Endothelial cell of umbilical vein (primary cell): ENCODE measurements at regions not wholly inside any gene's neighbourhood (a gene's known extent, or its start where the extent isn't known, plus 50 kb on each side); places are given as distances from the start of the nearest gene placed in this dataset.

Experiments
- BruUV-seq: library from RNA; stranded (reverse); fragments of 400-500 nt; replicated peaks from 2 replicates; lab custom pipeline; 2021; lab: Mats Ljungman, UMichigan
- CTCF ChIA-PET: fragments of 300-600, 350-600 bp; sonication (Branson Sonifier 250); formaldehyde crosslinking; loops from one replicate; lab custom pipeline; 2021; ENCODE audit warnings: antibody characterized with exemption, inconsistent platforms; lab: Charles Lee
- POLR2A ChIA-PET: fragments of 300-600, 350-600 bp; sonication (Branson Sonifier 250); formaldehyde crosslinking; loops from one replicate; lab custom pipeline; 2021; ENCODE audit warnings: antibody characterized with exemption, inconsistent platforms; lab: Charles Lee
- DNase-seq: peaks from one replicate; pipeline ENCODE4 v3.0.0-alpha.2; 2011; ENCODE audit warnings: low read depth, low spot score
- FAIRE-seq: peaks from 2 replicates; lab custom pipeline; 2011; peaks lifted over from hg19 to GRCh38; lab: Jason Lieb, UNC
- H2AFZ ChIP-seq: 2 replicates; pipeline ENCODE4 v1.6.0; 2012; ENCODE audit warnings: low read depth, low read length, control low read depth, inconsistent platforms
- H3K27ac ChIP-seq: 2 replicates; pipeline ENCODE4 v1.5.1; 2011; ENCODE audit warnings: low read depth, mild to moderate bottlenecking, control low read depth, low read length, moderate library complexity; ENCODE audit not compliant: insufficient read depth
- H3K27me3 ChIP-seq, 2 experiments: 2 replicates each; pipeline versions ENCODE4 v1.6.0 to v1.6.1; 2011; ENCODE audit warnings: low read length in 2 of 2, mixed read lengths in 1 of 2; ENCODE audit not compliant: control insufficient read depth in 2 of 2, insufficient read depth in 2 of 2
- H3K36me3 ChIP-seq, 2 experiments: 2 replicates in 1 of 2; 3 replicates in 1 of 2; pipeline ENCODE4 v1.5.1; 2011; ENCODE audit warnings: low read length in 2 of 2, mild to moderate bottlenecking in 1 of 2, moderate library complexity in 1 of 2; ENCODE audit not compliant: control insufficient read depth in 2 of 2, insufficient read depth in 2 of 2; ENCODE audit errors: extremely low read depth in 1 of 2
- H3K4me1 ChIP-seq: 3 replicates; pipeline ENCODE4 v1.5.1; 2011; ENCODE audit warnings: mild to moderate bottlenecking, low read length; ENCODE audit not compliant: control insufficient read depth, insufficient read depth; ENCODE audit errors: extremely low read depth
- H3K4me2 ChIP-seq: 2 replicates; pipeline ENCODE4 v1.6.1; 2011; ENCODE audit warnings: low read length, control low read depth, mixed read lengths; ENCODE audit not compliant: insufficient read depth
- H3K4me3 ChIP-seq, 3 experiments: fragments of 200-600 bp in 1 of 3; sonication (generic), shearing (Covaris generic) in 1 of 3; replicated peaks in 1 of 3; 2 replicates each; pipeline ENCODE4 v1.5.1; 2011 to 2016; ENCODE audit warnings: control low read depth in 3 of 3, low read length in 3 of 3, mild to moderate bottlenecking in 2 of 3, inconsistent platforms in 1 of 3, low read depth in 1 of 3, moderate library complexity in 1 of 3; ENCODE audit not compliant: insufficient read depth in 1 of 3
- H3K79me2 ChIP-seq: 2 replicates; pipeline ENCODE4 v1.6.0; 2012; ENCODE audit warnings: low read length, inconsistent platforms; ENCODE audit not compliant: control insufficient read depth, insufficient read depth
- H3K9ac ChIP-seq: replicated peaks from 2 replicates; pipeline ENCODE3; 2011; ENCODE audit warnings: low read length, control low read depth; ENCODE audit not compliant: insufficient read depth; ENCODE audit errors: extremely low read depth
- H3K9me1 ChIP-seq: replicated peaks from 3 replicates; pipeline ENCODE4 v1.6.0; 2011; ENCODE audit warnings: mild to moderate bottlenecking, low read length; ENCODE audit not compliant: control insufficient read depth, insufficient read depth; ENCODE audit errors: extremely low read depth
- H3K9me3 ChIP-seq: replicated peaks from 2 replicates; pipeline ENCODE4 v1.5.1; 2012; ENCODE audit warnings: low read length, inconsistent platforms; ENCODE audit not compliant: control insufficient read depth, insufficient read depth
- H4K20me1 ChIP-seq: replicated peaks from 2 replicates; pipeline ENCODE3; 2011; ENCODE audit warnings: mild to moderate bottlenecking, low read length; ENCODE audit not compliant: control insufficient read depth, insufficient read depth; ENCODE audit errors: extremely low read depth
- CTCF ChIP-seq, 2 donors: IDR thresholded peaks; 1 replicate in 1 of 2; 2 replicates in 1 of 2; pipeline ENCODE4 v1.5.1; 2011; ENCODE audit warnings: low read length in 2 of 2, mild to moderate bottlenecking in 2 of 2, moderate library complexity in 2 of 2, control low read depth in 1 of 2, inconsistent platforms in 1 of 2, low read depth in 1 of 2; ENCODE audit not compliant: insufficient read depth in 1 of 2; ENCODE audit errors: extremely low read depth in 1 of 2
- EZH2 ChIP-seq: IDR thresholded peaks from 2 replicates; pipeline ENCODE4 v1.6.1; 2012; ENCODE audit warnings: borderline replicate concordance, low read depth, mild to moderate bottlenecking, moderate library complexity, low read length, inconsistent platforms; ENCODE audit not compliant: severe bottlenecking
- FOS ChIP-seq: IDR thresholded peaks from 2 replicates; pipeline ENCODE4 v1.6.1; 2011; ENCODE audit warnings: mild to moderate bottlenecking, low read length, moderate library complexity, borderline replicate concordance; ENCODE audit not compliant: insufficient read depth
- GATA2 ChIP-seq: IDR thresholded peaks from 2 replicates; pipeline ENCODE4 v1.7.0; 2011; ENCODE audit warnings: low read depth, mild to moderate bottlenecking, moderate library complexity, mixed read lengths, low read length; ENCODE audit not compliant: insufficient read length, insufficient read depth
- JUN ChIP-seq: IDR thresholded peaks from 2 replicates; pipeline ENCODE4 v1.6.1; 2011; ENCODE audit warnings: borderline replicate concordance, low read depth; ENCODE audit not compliant: insufficient read length, insufficient read depth
- MAX ChIP-seq: IDR thresholded peaks from 2 replicates; pipeline ENCODE4 v1.6.1; 2011; ENCODE audit not compliant: insufficient read depth, insufficient read length
- MYC ChIP-seq: IDR thresholded peaks from one replicate; pipeline ENCODE4 v1.6.1; 2011; ENCODE audit warnings: mild to moderate bottlenecking, low read depth, low read length
- POLR2A ChIP-seq: IDR thresholded peaks from 2 replicates; pipeline ENCODE4 v1.6.1; 2012; ENCODE audit warnings: low read depth, mild to moderate bottlenecking, control low read depth, low read length
- POLR2AphosphoS5 ChIP-seq: IDR thresholded peaks from 2 replicates; pipeline ENCODE4 v1.6.1; 2012; ENCODE audit warnings: low read depth, mild to moderate bottlenecking, control low read depth, low read length, moderate library complexity; ENCODE audit not compliant: insufficient read depth
- dilution Hi-C: fragments of 300-500 bp; cut with MboI; formaldehyde crosslinking; loops from one replicate; pipeline ENCODE4 v1.15.0; 2019; ENCODE audit warnings: low sequenced_read_pairs; ENCODE audit not compliant: extremely low pct_ligation_motif_present
- intact Hi-C: fragments of 100-400 bp; cut with micrococcal nuclease; formaldehyde crosslinking; loops from one replicate; pipeline ENCODE4 v1.10.0; 2022

- Histone ChIP-seq H3K36me3 (no peaks in the 10 kb centered on the region), H3K27ac (no peak overlapping the region), H3K79me2 (no peaks in the 10 kb centered on the region), H3K27me3 (no peaks in the 10 kb centered on the region), H2AFZ (no peak overlapping the region), H3K9ac (no peak overlapping the region), H3K4me1 (peaks cover 6% of the 10 kb centered on the region), H3K4me2 (no peak overlapping the region), H3K9me1 (no peaks in the 10 kb centered on the region), H4K20me1 (no peaks in the 10 kb centered on the region), H3K9me3 (no peaks in the 10 kb centered on the region), H3K4me3 (no peak overlapping the region)
- no TSS peak for BruUV-seq
- TF ChIP-seq POLR2AphosphoS5 (no peak), GATA2 (no peak), EZH2 (no peak), JUN (no peak), POLR2A (no peak), FOS (no peak), MAX (no peak), CTCF (IDR thresholded peaks at IDR 0.05; ENCODE audit: extremely low read depth in 1 of 2, insufficient read depth in 1 of 2, low read depth in 1 of 2, low read length in 2 of 2) (no peak), MYC (no peak)
- intact Hi-C loops = no loop called here
- ChIA-PET CTCF (interaction anchor here (1.4 to 1.9 kb wide), 2 partner anchors 46 to 270 kb away, joined by 5 read pairs; no protein-coding TSS in a partner anchor), POLR2A (no interaction called here)
- FAIRE-seq (no peak), DNase-seq (no peak)
- dilution Hi-C loops = no loop called here
Measured at GRCh38 chr6:25219917-25220278, 59.3 kb upstream of the CARMIL1 start.
